ENCODE measurements at regions not wholly inside any gene's neighbourhood (a gene's known extent, or its start where the extent isn't known, plus 50 kb on each side); places are given as distances from the start of the nearest gene placed in this dataset.

GRCh38 chr1:172874950-172875349 is 175.8 kb downstream of the TNFSF18 start:
- TF ChIP-seq EZH2 (IDR thresholded peaks at IDR 0.05; ENCODE audit: low read length) = no peak
- TF ChIP-seq, protein P1, sequence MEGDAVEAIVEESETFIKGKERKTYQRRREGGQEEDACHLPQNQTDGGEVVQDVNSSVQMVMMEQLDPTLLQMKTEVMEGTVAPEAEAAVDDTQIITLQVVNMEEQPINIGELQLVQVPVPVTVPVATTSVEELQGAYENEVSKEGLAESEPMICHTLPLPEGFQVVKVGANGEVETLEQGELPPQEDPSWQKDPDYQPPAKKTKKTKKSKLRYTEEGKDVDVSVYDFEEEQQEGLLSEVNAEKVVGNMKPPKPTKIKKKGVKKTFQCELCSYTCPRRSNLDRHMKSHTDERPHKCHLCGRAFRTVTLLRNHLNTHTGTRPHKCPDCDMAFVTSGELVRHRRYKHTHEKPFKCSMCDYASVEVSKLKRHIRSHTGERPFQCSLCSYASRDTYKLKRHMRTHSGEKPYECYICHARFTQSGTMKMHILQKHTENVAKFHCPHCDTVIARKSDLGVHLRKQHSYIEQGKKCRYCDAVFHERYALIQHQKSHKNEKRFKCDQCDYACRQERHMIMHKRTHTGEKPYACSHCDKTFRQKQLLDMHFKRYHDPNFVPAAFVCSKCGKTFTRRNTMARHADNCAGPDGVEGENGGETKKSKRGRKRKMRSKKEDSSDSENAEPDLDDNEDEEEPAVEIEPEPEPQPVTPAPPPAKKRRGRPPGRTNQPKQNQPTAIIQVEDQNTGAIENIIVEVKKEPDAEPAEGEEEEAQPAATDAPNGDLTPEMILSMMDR (optimal IDR thresholded peaks at IDR 0.05 in 1 of 3, IDR thresholded peaks at IDR 0.05 in 1 of 3, conservative IDR thresholded peaks at IDR 0.05 in 1 of 3; ENCODE audit: extremely low read depth in 1 of 3, insufficient read depth in 2 of 3, low read length in 3 of 3) = no peak
